ENCODE measurements at regions not wholly inside any gene's neighbourhood (a gene's known extent, or its start where the extent isn't known, plus 50 kb on each side); places are given as distances from the start of the nearest gene placed in this dataset.

DNA sequence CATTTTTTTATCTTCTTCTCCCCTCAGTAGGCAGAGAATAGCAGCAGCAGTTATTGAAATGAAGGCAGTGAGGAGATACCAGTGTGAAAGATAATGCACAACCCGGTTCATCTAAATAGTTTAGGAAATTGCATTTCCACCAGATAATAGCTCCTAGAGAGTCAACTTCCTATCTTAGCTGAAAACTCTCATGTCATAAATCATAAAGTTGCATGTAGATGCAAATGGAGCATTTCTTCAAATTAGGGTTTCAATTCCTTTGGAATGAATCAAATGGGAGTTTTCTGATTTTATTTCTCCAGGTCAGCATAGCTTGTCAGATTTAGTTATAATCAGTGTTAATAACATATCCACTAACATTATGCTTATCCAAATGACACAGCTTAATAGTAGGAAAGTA, 335.3 kb downstream of the CNTNAP4 start:
- no peak for DNase-seq

DNA sequence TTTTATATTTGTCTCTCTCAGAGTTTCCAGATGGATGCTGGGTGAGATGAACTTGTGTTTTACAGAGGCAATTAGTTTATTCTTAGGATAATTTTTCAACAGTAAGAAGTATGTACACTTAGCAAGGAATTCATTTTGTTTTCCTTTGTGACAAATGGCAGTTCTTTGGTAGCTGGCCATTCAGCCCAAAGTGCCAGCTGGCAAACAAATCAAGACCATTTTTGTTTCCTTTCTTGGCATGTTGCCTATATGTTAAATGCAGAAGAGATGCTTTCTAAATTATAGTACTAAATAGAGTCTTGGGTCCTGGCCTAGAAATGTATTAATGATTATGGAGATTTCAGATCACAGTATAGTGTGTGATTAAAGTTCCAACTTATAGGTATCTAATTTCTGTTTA, 337.1 kb downstream of the CNTNAP4 start:
- DNase-seq = peak in 19 of 58 donors; percentile 0 to 45 (median 6)

DNA sequence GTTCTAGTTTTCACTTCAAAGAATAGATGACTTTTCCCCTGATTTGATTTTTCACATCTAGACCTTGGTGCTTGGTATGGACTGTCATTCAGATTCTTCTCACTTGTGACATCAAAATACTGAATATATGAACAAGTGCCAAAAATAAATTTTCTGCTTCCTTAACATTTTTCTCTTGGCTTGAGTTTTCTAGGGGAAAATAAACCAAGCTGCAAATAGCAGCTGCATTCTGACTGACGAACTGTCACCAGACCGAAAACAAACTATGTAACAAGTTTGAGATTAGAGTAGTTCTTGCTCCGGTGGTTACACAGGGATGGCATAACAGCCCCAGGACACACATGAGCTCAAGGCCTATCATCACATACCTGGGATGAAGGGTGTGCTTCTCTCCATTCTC, 345.7 kb downstream of the CNTNAP4 start:
- DNase-seq = no peak

DNA sequence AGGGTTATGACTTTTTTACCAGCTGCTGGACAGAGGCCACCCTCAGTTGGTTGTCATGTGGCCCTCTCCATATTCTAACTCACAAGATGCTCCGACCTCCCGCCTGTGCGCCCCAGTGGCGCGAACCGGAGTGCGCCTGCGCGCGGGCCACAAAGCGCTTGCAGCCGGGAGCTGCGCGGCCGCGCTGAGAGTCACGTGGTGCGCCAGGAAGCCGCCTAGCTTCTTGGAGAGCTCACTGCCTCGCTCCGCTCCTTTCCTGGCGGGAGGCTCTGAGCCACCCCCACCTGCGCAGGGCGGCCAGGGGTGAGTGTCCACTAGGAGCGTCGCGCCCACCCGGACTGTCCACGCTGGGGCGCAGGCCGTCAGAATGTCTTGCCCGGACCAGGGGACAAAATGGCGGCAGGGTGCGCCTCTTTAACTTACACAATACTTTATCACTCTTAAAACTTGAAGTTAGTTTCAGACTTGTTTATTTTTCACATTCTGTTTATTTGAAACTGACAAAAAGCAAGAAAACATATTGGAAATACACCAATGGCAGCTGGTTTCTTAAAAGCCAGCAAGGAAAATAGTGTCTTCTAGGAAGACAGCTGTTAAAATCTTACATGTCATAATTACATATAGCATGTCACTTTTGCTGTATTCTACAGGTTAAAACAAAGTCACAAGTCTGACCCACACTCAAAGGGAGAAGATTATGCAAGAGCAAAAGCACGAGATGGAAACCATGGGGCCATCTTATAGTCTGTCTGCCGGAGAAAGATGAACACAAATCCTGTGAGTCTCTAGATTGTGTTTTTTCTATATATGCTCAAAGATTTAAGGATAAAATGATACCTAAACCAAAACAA, 357.9 kb downstream of the CNTNAP4 start:
- DNase-seq = no peak

DNA sequence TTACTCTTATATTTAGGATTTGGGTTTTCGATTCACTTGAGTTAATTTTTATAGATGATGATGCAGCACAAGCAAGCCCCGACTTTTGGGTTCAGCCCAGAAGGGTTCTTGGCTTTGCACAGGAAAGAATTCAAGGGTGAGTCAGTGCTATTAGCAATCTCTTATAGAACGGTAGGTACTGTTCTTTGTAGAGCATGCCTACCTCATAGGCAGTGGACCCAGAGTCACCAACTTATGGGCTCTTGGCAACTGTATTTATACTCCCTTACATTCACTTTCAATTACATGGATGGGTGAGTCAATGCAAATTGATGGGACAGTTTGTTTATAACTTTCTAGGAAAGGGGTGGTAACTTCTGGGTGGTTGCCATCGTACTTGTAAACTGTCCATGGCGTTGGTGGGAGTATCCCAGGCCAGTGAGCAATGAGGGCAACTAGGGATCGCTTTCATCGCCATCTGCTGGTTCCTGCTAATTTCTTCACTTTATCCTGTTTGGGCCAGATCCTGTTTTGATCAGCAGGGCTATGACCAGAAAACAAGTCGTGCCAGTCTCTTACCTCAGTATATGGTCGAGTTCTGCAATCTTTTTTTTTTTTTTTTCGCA, 362.6 kb downstream of the CNTNAP4 start:
- no peak for DNase-seq

DNA sequence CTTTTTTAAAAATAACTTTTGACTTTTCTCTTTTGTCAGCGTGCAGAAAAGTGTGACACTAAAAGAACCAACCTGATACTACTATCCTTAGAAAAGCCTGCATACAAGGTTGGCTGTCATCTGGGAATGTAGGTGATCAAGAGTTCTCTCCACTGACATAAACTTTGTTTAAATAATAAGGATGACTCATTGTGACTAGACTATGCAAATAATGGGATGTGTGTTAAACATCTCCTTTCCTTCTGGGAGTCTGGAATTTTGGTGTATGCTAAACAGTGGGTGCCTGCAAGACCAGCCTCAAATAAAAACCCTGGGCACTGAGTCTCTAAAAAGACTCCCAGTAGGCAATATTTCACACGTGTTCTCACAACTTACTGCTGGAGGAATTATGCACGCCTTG, 373.4 kb downstream of the CNTNAP4 start:
- DNase-seq = no peak

DNA sequence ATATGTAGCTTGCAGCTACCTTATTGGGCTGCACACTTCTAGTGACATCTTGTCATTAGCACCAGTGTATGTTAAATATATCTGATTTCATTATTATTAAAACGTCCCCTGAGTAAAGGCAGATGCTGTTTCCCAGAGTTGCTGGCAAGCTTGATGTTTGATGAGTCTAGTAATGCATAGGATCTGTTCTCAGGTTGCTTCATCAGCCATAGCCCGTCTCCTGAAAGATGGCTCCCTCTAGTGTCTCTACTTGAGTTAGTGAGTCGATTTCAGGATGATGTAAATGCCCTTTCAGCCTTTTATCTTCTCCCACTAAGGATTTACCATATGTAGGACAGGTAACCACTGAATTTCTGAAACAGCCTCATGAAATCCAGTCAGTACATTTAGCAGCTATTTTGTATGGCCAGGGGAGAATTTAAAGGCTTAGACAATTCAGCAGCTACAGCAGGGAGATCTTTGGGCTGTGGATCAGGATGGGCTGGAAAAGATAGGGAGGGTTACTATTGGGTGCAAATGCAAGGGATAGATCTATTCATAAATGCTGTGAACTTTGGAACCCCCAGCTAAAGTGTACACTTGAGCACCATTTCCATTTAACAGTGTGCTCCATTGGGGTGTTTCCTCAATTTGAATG, 376.3 kb downstream of the CNTNAP4 start:
- DNase-seq = peak in 25 of 58 donors; percentile 1 to 75 (median 21)

DNA sequence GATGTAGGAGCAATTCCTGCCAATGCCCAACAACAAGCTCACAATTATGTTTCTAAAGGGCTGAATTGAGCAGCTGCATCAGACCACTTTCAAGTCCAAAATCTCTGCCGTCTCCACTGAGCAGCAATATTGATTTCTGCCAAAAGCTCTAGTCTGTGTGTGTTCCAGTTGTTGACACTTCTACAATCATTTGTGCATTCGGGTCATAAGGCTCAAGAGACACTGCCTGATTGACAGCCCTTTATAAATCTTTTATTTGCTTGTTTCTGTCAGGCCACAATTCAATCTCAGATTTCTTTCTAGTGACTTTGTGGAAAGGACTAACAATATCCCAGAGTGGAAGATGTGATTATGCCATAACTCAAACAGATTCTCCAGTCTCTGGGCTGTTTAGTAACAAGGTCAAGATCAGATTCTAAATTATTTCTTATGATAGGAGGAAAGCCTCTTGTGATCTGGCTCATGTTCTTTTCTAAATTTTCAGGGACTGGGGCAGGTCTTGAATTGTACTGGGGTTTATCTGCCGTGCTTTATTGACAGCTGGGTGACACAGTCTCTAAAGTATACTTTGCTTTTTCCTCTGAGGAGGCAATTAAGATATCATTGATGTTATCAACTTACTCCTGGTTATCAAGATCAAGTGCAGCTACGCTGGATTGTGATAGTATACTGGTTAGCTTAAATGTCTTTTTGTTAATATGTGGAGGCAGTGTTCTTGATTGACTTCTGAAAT, 377.1 kb downstream of the CNTNAP4 start:
- DNase-seq = no peak

DNA sequence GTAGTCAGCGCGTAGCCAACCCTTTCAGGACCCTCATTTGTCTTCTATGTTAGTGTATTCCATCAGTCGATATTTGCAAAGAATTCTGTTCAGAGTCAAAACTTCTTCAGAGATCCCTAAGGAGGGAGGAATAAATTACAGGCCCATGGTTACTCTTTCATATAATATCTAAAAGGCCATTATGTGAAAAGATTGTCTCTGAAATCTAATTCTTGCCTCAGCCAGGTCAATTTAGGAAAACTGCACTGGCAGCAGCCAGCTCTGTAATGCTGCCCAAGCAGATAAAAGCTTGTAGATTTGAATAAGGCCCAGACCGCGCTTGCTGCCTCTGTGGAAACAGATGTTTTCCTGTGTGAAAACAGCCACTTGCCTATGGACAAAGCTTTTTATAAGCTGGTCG, 379.8 kb downstream of the CNTNAP4 start:
- DNase-seq = no peak

DNA sequence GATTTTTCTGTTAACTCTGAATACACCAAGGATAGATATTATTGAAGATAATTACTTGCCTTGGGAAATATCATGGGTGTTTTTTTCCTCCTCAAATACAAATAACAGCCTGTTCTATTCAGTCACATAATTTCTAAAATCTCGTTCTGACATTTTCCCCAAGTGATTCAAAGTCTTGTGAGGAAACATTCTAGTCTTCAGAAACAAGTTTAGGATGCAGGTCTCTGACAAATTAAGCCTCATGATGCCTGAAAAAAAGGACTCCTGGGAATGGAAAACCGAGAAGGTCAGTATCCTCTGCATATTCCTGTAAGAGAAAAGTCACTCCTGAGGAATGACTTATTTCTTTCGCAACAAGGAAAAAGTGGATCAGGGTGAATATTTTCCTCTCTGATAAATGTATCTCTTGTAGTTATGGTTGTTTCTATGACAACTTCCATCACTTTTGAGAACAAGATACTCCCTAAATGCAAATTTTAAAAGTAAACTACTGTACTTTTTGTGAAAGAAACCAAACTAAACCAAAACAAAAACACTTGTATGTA, 384.6 kb downstream of the CNTNAP4 start:
- DNase-seq = no peak

DNA sequence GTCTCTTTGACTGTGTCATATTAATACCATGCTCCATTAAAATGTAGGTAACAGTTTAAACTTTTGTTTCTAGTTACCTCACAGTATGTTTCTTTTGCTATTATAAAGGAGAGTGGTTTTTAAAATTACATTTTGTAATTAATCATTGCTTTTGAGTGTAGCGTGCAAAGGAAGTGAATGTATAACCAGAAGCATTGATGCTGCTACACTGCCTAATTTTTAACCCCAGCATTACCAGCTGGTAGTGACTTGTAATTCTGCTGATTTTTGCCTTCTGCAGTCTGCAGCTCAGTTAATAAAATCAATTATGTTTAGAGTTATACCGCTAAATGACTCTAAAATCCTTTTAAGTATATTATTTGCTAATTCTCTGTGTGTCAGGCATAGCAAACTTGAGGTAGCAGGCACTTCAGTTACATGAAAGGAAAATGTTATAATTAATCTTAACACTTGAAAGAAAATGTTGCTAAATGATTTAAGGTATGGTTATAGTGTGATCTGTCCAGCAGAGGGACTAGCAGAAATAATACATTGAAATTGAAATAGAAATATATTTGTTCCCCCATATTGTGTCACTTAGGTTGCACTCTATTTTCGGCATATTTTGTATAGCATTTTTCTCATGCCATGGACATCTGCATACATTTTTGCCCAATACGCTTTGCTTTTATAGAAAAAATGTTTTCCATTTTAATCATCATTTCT, 388.5 kb downstream of the CNTNAP4 start:
- no peak for DNase-seq

DNA sequence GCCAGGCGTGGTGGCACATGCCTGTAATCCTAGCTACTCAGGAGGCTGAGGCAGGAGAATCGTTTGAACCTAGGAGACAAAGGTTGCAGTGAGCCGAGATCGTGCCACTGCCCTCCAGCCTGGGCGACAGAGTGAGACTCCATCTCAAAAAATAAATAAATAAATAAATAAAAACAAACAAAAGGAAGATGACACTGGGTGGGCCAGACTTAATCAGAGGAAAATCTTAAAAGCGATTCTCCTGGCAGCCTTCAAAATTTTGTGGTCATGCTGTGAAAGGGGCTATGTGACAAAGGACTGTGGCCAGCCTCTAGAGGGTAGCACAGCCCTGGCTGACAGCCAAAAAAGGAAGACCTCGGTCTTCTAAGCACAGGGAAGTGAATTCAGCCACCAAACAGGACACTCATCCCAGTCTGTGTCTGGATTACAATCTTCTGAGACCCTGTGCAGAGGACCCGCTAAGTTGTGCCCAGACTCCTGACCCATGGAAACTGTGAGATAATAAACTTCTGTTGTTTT, 391.1 kb downstream of the CNTNAP4 start:
- DNase-seq = no peak

DNA sequence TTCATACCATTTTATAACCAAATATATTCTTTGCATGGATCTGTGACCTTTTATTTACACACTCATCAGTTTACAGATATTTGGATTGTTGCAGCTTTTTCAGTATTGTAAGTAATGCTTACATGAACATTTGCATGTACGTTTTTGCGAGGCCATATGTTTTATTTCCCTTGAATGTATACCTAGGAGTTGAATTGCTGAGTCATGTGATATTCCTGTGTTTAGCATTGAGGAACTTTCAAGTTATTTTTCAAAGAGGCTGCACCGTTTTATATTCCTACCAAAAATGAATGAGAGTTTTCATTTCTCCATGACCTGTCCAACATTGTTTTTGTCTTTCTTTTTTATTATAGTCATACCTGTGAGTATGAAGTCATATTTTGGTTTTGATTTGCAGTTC, 392.1 kb downstream of the CNTNAP4 start:
- DNase-seq = no peak

DNA sequence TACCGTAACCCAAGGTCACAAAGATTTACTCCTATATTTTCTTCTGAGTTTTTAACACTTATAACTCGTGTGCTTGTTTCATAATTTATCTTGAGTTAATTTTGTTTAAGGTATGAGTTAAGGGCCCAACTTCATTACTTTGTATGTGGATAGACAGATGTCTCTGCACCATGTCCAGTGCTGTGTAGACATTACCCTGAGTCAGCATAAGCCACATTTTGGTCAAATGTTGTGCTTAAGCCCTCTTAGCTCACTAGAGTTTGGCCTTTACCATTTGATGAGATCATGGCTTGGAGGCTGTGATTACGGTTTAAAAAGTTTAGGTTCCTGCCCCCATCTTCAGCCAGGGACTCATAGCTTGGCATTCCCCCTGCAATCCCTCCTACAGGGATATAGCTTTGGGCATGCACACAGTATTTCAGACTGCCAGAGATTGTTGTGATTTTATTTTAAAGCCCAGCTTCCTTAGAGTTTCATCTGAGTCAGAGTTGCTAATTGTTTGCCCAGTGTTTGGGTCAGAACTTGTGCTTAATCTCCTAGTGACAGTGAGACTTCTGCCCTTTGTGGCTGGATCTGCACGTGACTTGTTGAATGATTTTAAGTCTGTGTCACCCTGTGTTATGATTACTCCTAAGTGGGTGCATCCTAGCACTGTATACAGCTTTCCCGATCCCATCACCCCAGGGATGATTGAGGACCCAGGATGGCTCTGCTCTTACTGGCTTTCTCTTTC, 393.1 kb downstream of the CNTNAP4 start:
- no peak for DNase-seq

DNA sequence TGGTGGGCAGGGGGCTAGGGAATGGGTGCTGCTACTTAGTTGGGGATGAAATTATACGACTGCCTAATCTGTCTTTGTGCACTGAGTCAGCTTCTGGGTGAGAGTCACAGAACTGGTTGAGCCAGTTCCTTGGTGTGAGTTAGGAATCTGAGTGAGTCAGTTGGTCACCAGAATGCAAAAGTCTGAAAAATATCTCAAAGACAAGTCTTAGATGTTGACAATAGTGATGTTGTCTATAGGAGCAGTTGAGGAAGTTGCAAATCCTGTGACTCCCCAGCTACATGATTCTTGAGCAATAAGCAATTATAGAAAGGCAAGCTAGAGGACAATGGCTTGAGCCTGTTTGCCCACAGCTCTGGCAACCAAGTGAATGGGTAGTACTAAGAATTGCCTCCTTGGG, 399.2 kb downstream of the CNTNAP4 start:
- DNase-seq = no peak

DNA sequence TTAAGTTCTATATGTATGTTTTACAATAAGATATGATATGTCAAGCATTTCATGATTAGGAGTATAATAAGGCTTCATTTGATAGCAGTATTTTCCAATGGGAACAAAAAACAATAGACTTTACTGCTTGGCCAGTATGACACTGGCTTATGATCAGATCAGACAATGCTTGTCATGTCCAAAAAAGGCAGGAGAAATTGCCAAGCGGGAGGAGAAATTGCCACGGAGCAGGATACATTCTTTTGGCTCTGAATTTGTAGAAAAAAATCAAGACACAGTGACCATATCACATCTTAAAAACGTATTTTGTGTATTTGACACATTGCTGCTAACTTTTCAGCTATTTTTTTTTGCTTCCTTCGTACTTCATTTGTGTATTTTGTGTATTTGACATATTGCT, 404.1 kb downstream of the CNTNAP4 start:
- peak in 1 of 58 donors; percentile 3 for DNase-seq

DNA sequence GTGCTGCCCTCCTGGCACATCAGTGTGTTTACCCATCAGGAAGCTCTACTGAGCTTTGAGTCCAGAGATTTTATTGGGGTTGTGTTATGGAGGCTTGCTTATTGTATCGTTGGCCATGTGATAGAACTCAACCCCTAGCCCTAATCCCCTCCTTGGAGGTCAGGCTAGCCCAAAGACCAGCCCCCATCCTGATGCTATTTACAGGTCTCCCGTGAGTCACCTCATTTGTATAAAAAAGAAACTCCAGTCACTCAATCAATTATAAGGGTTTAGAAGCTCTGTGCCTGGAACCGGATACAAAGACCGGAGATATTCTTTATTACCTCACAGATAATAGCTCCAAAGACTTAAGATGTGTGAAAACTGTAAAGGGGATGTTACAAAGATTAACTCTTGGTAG, 405.9 kb downstream of the CNTNAP4 start:
- DNase-seq = no peak

DNA sequence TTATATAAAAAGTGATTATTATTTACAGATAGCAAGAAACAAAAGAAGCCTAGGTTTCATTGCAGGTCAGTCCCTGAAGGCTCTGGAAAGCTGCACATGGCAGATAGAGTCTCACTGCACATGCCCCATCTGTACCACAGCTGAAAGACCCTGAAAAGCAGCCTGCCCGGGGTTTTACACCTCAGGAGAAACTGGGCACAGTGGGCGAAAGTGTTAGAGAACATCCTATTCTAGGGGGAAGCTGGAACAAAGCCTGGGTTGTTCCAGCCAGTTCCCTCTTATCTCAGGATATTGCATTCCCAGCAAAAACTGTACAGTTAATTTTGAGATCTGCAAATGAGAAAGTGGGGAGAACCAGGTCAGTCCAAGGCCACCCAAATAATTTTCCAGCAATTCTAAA, 419.7 kb downstream of the CNTNAP4 start:
- peak in 29 of 58 donors; percentile 0 to 57 (median 15) for DNase-seq

DNA sequence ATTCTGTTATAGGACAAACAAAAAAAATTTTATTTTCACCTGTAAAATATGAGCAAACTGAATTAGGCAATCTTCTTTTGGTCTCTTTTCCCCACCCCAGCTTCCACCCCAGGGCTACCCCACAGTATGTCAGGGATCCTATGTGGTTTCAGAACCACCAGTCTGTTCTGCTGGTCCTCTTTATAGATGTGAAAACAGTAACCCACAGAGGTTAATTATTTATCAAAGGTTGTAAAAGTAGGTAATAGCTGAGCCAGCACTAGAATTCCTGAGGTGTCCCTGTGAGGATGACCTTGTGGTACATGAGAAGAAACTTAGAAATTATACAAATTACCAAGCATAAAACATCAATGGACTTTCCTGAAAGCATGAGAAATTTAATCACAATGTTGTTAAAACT, 428.7 kb downstream of the CNTNAP4 start:
- no peak for DNase-seq

DNA sequence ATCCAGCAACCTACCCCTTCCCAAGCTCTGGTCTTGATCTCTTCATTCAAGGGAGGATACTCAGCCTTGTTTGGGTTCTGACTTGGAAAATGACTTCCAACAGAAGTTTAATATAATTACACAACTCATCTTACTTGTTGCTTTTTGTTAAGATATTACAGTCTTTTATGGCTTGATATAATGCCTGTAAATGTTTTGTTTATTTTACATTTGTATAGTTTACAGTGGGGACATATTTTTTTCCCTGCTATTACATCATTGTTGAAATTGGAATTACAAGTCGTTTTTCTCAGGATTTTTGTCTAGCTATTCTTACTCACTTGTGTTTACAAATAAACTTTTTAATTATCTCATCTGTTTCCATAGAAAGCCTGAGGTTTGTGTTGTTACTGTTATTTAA, 436.0 kb downstream of the CNTNAP4 start:
- no peak for DNase-seq

Measured in anterior cingulate cortex (tissue), 58 donors.